Esophagus squamous epithelium (tissue), 4 donors: ENCODE measurements at regions not wholly inside any gene's neighbourhood (a gene's known extent, or its start where the extent isn't known, plus 50 kb on each side); places are given as distances from the start of the nearest gene placed in this dataset.

Experiments used
- CTCF ChIP-seq, 6 experiments: fragments of 450-650 bp in 4 of 6; fragments of 200-600 bp in 2 of 6; sonication (generic) in 2 of 6; IDR thresholded peaks; one replicate each; pipeline ENCODE4 v1.5.1; 2016 to 2019; ENCODE audit warnings: antibody characterized with exemption in 6 of 6, mild to moderate bottlenecking in 4 of 6, moderate library complexity in 4 of 6
- POLR2A ChIP-seq, 4 donors: fragments of 450-650 bp; IDR thresholded peaks; one replicate each; pipeline ENCODE4 v1.6.1; 2017; ENCODE audit warnings: antibody characterized with exemption in 4 of 4, mild to moderate bottlenecking in 4 of 4, moderate library complexity in 3 of 4

- TF ChIP-seq CTCF (IDR thresholded peaks at IDR 0.05) (no peak), POLR2A (IDR thresholded peaks at IDR 0.05) (no peak)
These were observed 655.0 kb upstream of the ADARB2 start for GRCh38 chr10:2392145-2392812.
